Osteoblast (primary cell): ENCODE measurements at regions not wholly inside any gene's neighbourhood (a gene's known extent, or its start where the extent isn't known, plus 50 kb on each side); places are given as distances from the start of the nearest gene placed in this dataset.

ENCODE experiments used
- DNase-seq: peaks from one replicate; pipeline ENCODE4 v3.0.0; 2011; ENCODE audit warnings: low spot score, mixed read lengths; ENCODE audit not compliant: insufficient read length; ENCODE audit errors: missing footprints
- H2AFZ ChIP-seq: 2 replicates; pipeline ENCODE4 v1.6.0; 2011; ENCODE audit warnings: mild to moderate bottlenecking, low read length
- H3K27ac ChIP-seq: 2 replicates; pipeline ENCODE4 v1.5.1; 2011; ENCODE audit warnings: mild to moderate bottlenecking, low read depth, low read length, moderate library complexity
- H3K27me3 ChIP-seq: 2 replicates; pipeline ENCODE4 v1.6.0; 2012; ENCODE audit warnings: mild to moderate bottlenecking, control low read depth, inconsistent platforms, low read length, moderate library complexity; ENCODE audit not compliant: insufficient read depth
- H3K36me3 ChIP-seq: 2 replicates; pipeline ENCODE4 v1.5.1; 2011; ENCODE audit warnings: mild to moderate bottlenecking, low read length, control low read depth, moderate library complexity; ENCODE audit not compliant: insufficient read depth
- H3K4me1 ChIP-seq: 2 replicates; pipeline ENCODE4 v1.5.1; 2011; ENCODE audit warnings: mild to moderate bottlenecking, low read length, control low read depth, moderate library complexity; ENCODE audit not compliant: insufficient read depth
- H3K4me2 ChIP-seq: 2 replicates; pipeline ENCODE4 v1.6.0; 2011; ENCODE audit warnings: mild to moderate bottlenecking, low read length; ENCODE audit not compliant: insufficient read depth
- H3K4me3 ChIP-seq: fragments of 200-600 bp; sonication (generic); 3 replicates; pipeline ENCODE4 v1.5.1; 2012; ENCODE audit warnings: mild to moderate bottlenecking, low read length, inconsistent platforms; ENCODE audit not compliant: insufficient read depth
- H3K79me2 ChIP-seq: 2 replicates; pipeline ENCODE4 v1.6.0; 2012; ENCODE audit warnings: mild to moderate bottlenecking, low read length, control low read depth, inconsistent platforms; ENCODE audit not compliant: insufficient read depth
- H3K9me3 ChIP-seq: 2 replicates; pipeline ENCODE4 v1.5.1; 2011; ENCODE audit warnings: low read depth, low read length, control low read depth
- H4K20me1 ChIP-seq: 2 replicates; pipeline ENCODE4 v1.6.0; 2012; ENCODE audit warnings: mild to moderate bottlenecking, low read length, control low read depth; ENCODE audit not compliant: insufficient read depth
- CTCF ChIP-seq: IDR thresholded peaks from 2 replicates; pipeline ENCODE4 v1.5.1; 2011; ENCODE audit warnings: mild to moderate bottlenecking, low read depth, low read length, moderate library complexity; ENCODE audit errors: extremely low read depth

DNA sequence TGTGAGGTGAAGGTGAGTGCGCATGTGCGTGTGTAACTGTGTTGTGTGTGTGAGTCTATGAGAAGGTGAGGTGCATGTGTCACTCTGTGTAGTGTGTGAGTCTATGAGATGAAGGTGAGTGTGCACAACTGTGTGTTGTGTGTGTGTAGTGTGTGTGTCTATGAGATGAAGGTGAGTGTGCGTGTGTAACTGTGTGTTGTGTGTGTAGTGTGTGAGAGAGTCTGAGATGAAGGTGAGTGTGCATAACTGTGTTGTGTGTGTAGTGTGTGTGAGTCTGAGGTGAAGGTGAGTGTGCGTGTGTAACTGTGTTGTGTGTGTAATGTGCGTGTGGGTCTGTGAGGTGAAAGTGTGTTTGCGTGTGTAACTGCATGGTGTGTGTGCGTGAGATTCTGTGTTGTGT lies 154.0 kb downstream of the FOXD2 start:
- Histone ChIP-seq H2AFZ (no peak overlapping the region), H3K36me3 (no peaks in the 10 kb centered on the region), H3K4me2 (no peak overlapping the region), H3K79me2 (no peaks in the 10 kb centered on the region), H3K4me1 (no peaks in the 10 kb centered on the region), H3K9me3 (no peaks in the 10 kb centered on the region), H3K27me3 (no peaks in the 10 kb centered on the region), H4K20me1 (no peaks in the 10 kb centered on the region), H3K27ac (no peak overlapping the region), H3K4me3 (no peak overlapping the region)
- no peak for DNase-seq
- TF ChIP-seq CTCF: no peak

- H3K4me1 ChIP-seq: no peaks in the 10 kb centered on the region
- no peak overlapping the region for H3K27ac ChIP-seq
- no peaks in the 10 kb centered on the region for H3K79me2 ChIP-seq
- no peak for DNase-seq
- no peaks in the 10 kb centered on the region for H3K36me3 ChIP-seq
- no peaks in the 10 kb centered on the region for H3K9me3 ChIP-seq
- H3K4me3 ChIP-seq: no peak overlapping the region
- H3K4me2 ChIP-seq: no peak overlapping the region
- no peak overlapping the region for H2AFZ ChIP-seq
- TF ChIP-seq CTCF: no peak
- H4K20me1 ChIP-seq: no peaks in the 10 kb centered on the region
- H3K27me3 ChIP-seq: no peaks in the 10 kb centered on the region
These were observed 154.6 kb downstream of the FOXD2 start for GRCh38 chr1:47592296-47593012.

DNA sequence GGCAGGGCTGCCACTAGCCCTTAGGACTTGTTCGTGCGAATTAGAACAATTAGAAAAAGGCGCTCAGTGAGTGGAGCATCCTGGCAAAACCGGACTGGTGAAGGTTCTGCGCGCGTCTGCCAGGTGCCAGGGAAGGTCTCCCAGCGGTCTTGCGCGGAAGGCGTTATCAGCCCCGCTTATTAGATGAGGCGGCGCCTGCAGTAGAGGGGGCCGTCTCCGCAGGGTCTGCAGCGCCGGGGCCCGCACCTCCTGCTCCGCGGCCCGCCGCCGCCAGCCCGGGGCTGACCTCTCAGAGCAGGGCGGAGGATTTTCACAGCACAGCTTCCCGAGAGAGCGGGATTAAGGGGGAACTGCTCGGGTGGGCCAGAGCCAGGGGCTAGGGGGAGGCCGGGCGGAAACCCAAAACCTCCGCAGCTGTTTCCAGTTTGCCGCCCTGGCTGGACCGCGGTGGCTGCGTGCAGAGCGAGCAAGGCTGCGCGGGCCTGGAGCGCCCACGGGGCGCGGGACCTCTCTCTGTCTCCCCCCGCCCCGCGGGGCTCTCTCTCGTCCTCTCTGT lies 155.2 kb downstream of the FOXD2 start:
- no peaks in the 10 kb centered on the region for H3K79me2 ChIP-seq
- H3K27me3 ChIP-seq: no peaks in the 10 kb centered on the region
- no peaks in the 10 kb centered on the region for H3K4me1 ChIP-seq
- no peak for DNase-seq
- TF ChIP-seq CTCF: no peak
- no peaks in the 10 kb centered on the region for H3K36me3 ChIP-seq
- no peak overlapping the region for H3K27ac ChIP-seq
- no peak overlapping the region for H3K4me3 ChIP-seq
- no peak overlapping the region for H2AFZ ChIP-seq
- no peaks in the 10 kb centered on the region for H4K20me1 ChIP-seq
- no peak overlapping the region for H3K4me2 ChIP-seq
- H3K9me3 ChIP-seq: no peaks in the 10 kb centered on the region

GRCh38 chr1:47593598-47594285 lies 155.9 kb downstream of the FOXD2 start:
- Histone ChIP-seq H3K9me3 (no peaks in the 10 kb centered on the region), H3K27ac (no peak overlapping the region), H3K4me3 (no peak overlapping the region), H3K36me3 (no peaks in the 10 kb centered on the region), H3K27me3 (no peaks in the 10 kb centered on the region), H3K79me2 (no peaks in the 10 kb centered on the region), H3K4me2 (no peak overlapping the region), H3K4me1 (no peaks in the 10 kb centered on the region), H4K20me1 (no peaks in the 10 kb centered on the region), H2AFZ (no peak overlapping the region)
- DNase-seq: no peak
- no peak for TF ChIP-seq CTCF
